MCF 10A (cell line): ENCODE measurements at regions not wholly inside any gene's neighbourhood (a gene's known extent, or its start where the extent isn't known, plus 50 kb on each side); places are given as distances from the start of the nearest gene placed in this dataset.

Source experiments
- BruUV-seq: library from RNA; stranded (reverse); fragments of 400-500 nt; replicated peaks from 2 replicates; lab custom pipeline; 2021; lab: Mats Ljungman, UMichigan
- CTCF ChIA-PET: fragments of 300-600 bp; sonication (Branson Sonifier 250); formaldehyde crosslinking; extraction: SDS; loops from one replicate; lab custom pipeline; 2021; ENCODE audit warnings: antibody characterized with exemption, inconsistent platforms; lab: Yijun Ruan, JAX
- POLR2A ChIA-PET: fragments of 300-600, 350-650 bp; sonication (Branson Sonifier 250); formaldehyde crosslinking; extraction: SDS; loops from one replicate; lab custom pipeline; 2020; ENCODE audit warnings: antibody characterized with exemption, inconsistent platforms; lab: Yijun Ruan, JAX
- DNase-seq: peaks from one replicate; pipeline ENCODE4 v3.0.0-alpha.2; 2018; ENCODE audit not compliant: unreplicated experiment
- H3K27ac Mint-ChIP-seq: one replicate; pipeline ENCODE4 v1.8.0; 2022; ENCODE audit warnings: mild to moderate bottlenecking, low read depth, mixed read lengths; ENCODE audit not compliant: unreplicated experiment
- H3K27me3 Mint-ChIP-seq: one replicate; pipeline ENCODE4 v1.8.0; 2022; ENCODE audit warnings: mixed read lengths; ENCODE audit not compliant: insufficient read depth, unreplicated experiment
- H3K36me3 Mint-ChIP-seq: one replicate; pipeline ENCODE4 v1.8.0; 2022; ENCODE audit warnings: mild to moderate bottlenecking, moderate library complexity, mixed read lengths; ENCODE audit not compliant: insufficient read depth, unreplicated experiment
- H3K4me1 Mint-ChIP-seq: one replicate; pipeline ENCODE4 v1.8.0; 2022; ENCODE audit warnings: mixed read lengths; ENCODE audit not compliant: insufficient read depth, unreplicated experiment
- H3K4me3 Mint-ChIP-seq: one replicate; pipeline ENCODE4 v1.8.0; 2022; ENCODE audit warnings: mild to moderate bottlenecking, moderate library complexity, mixed read lengths; ENCODE audit not compliant: unreplicated experiment
- H3K9me3 Mint-ChIP-seq: one replicate; pipeline ENCODE4 v1.8.0; 2022; ENCODE audit warnings: mixed read lengths; ENCODE audit not compliant: unreplicated experiment
- intact Hi-C: fragments of 100-400 bp; cut with micrococcal nuclease; formaldehyde crosslinking; loops from 2 replicates; pipeline ENCODE4 v1.14.1; 2022
- TF ChIP-seq, protein P1 (sequence below): fragments of 200-600 bp; IDR thresholded peaks from one replicate; pipeline ENCODE4 v1.8.0; 2022; ENCODE audit warnings: antibody characterized with exemption, mild to moderate bottlenecking; ENCODE audit not compliant: unreplicated experiment

DNA sequence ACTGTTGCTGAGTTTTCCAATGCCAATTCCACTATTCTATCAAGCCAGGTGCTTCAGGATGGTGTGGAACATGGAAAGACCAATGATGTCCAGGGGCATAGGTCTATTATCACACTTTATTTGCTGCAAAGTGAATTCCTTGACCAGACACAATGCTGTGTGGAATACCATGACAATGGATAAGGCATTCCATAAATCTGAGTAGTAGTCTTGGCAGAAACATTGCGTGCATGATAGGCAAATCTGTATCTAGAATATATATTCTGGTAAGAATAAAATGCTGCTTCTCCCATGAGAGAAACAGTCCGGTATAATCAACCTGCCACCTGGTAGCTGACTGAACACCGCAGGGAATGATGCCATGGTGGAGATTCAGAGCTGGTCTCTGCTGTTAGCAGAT, 70.0 kb upstream of the ALDH1A3 start:
- H3K9me3 Mint-ChIP-seq = no peaks in the 10 kb centered on the region
- H3K4me1 Mint-ChIP-seq = peaks cover 6% of the 10 kb centered on the region
- BruUV-seq = no TSS peak
- no peak overlapping the region for H3K4me3 Mint-ChIP-seq
- CTCF ChIA-PET = no interaction called here
- no peaks in the 10 kb centered on the region for H3K27me3 Mint-ChIP-seq
- TF ChIP-seq, protein P1, sequence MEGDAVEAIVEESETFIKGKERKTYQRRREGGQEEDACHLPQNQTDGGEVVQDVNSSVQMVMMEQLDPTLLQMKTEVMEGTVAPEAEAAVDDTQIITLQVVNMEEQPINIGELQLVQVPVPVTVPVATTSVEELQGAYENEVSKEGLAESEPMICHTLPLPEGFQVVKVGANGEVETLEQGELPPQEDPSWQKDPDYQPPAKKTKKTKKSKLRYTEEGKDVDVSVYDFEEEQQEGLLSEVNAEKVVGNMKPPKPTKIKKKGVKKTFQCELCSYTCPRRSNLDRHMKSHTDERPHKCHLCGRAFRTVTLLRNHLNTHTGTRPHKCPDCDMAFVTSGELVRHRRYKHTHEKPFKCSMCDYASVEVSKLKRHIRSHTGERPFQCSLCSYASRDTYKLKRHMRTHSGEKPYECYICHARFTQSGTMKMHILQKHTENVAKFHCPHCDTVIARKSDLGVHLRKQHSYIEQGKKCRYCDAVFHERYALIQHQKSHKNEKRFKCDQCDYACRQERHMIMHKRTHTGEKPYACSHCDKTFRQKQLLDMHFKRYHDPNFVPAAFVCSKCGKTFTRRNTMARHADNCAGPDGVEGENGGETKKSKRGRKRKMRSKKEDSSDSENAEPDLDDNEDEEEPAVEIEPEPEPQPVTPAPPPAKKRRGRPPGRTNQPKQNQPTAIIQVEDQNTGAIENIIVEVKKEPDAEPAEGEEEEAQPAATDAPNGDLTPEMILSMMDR = no peak
- no peaks in the 10 kb centered on the region for H3K36me3 Mint-ChIP-seq
- no peak for DNase-seq
- intact Hi-C loops = no loop called here
- no peak overlapping the region for H3K27ac Mint-ChIP-seq
- POLR2A ChIA-PET = no interaction called here

DNA sequence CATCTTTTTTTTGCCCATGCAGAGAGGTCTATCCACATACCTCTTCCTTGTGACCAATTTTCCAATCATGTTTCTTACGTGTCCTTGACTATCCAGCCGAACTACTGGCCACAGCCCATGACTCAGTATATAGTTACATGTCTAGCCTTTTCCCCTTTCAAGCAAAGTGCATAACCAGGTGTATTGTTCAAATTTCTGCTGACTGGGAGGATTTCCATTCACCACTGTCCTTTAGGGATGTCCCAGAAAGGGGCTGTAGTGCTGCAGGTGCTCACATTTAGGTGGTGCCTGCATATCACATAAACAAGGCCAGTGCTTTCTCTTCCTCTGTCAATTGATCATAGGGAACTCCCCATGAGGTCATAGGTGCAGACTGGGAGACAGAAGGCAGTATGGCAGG, 69.4 kb upstream of the ALDH1A3 start:
- no TSS peak for BruUV-seq
- H3K9me3 Mint-ChIP-seq = no peaks in the 10 kb centered on the region
- H3K4me1 Mint-ChIP-seq = peaks cover 6% of the 10 kb centered on the region
- DNase-seq = no peak
- intact Hi-C loops = no loop called here
- H3K27ac Mint-ChIP-seq = no peak overlapping the region
- no peaks in the 10 kb centered on the region for H3K27me3 Mint-ChIP-seq
- POLR2A ChIA-PET = interaction anchor here (0.7 kb wide), 1 partner anchor 16 kb away, joined by 3 read pairs; no protein-coding TSS in a partner anchor
- no peaks in the 10 kb centered on the region for H3K36me3 Mint-ChIP-seq
- H3K4me3 Mint-ChIP-seq = no peak overlapping the region
- CTCF ChIA-PET = interaction anchor here (0.5 kb wide), 1 partner anchor 13 kb away, joined by 3 read pairs; no protein-coding TSS in a partner anchor
- TF ChIP-seq, protein P1 = no peak

DNA sequence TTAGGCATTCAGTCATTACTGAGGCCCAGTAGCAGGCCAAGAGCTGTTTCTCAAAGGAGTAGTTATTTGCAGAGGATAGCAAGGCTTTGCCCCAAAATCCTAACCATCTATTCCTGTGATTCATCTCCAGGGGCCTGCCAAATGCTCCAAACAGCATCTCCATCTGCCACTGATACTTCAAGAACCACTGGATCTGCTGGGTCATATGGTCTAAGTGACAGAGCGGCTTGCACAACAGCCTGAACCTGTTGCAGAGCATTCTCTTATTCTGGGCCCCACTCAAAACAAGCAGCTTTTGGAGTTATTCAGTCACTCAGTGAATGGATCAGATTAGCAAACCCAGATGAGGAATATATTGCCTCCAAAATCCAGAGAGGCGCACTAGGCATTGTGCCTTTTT, 68.8 kb upstream of the ALDH1A3 start:
- BruUV-seq = no TSS peak
- no peak for DNase-seq
- Mint-ChIP-seq H3K4me1 (peaks cover 6% of the 10 kb centered on the region), H3K9me3 (no peaks in the 10 kb centered on the region), H3K27ac (no peak overlapping the region), H3K36me3 (no peaks in the 10 kb centered on the region), H3K27me3 (no peaks in the 10 kb centered on the region), H3K4me3 (no peak overlapping the region)
- POLR2A ChIA-PET = interaction anchor here (0.7 kb wide), 1 partner anchor 16 kb away, joined by 3 read pairs; no protein-coding TSS in a partner anchor
- intact Hi-C loops = no loop called here
- CTCF ChIA-PET = interaction anchor here (0.5 kb wide), 1 partner anchor 237 kb away, joined by 3 read pairs; no protein-coding TSS in a partner anchor
- TF ChIP-seq, protein P1 = no peak

DNA sequence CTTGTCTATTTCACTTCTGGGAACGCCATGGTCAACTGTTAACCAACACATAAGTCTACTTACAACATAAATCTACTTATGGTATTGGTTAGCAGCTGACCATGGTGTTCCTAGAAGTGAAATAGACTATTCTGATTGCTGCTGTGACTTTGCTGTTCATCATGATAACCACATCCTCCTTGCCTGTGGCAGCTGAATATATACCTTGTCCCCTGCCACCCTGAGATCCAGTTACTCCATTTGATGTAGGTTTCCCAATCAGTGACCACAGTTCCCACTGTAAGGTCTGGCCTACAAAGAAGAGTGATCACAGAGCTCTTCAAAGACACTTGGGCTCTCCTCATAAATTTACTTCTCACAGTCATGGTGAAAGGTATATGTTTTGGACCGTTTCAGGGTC, 66.8 kb upstream of the ALDH1A3 start:
- H3K9me3 Mint-ChIP-seq = no peaks in the 10 kb centered on the region
- H3K36me3 Mint-ChIP-seq = no peaks in the 10 kb centered on the region
- TF ChIP-seq, protein P1 = no peak
- no peak overlapping the region for H3K27ac Mint-ChIP-seq
- no TSS peak for BruUV-seq
- no peak for DNase-seq
- peaks cover 6% of the 10 kb centered on the region for H3K4me1 Mint-ChIP-seq
- ChIA-PET POLR2A (interaction anchor here (0.8 kb wide), 1 partner anchor 18 kb away, joined by 3 read pairs; no protein-coding TSS in a partner anchor), CTCF (interaction anchor here (0.5 to 0.7 kb wide), 2 partner anchors 15 to 967 kb away, joined by 3 read pairs; no protein-coding TSS in a partner anchor)
- H3K4me3 Mint-ChIP-seq = no peak overlapping the region
- H3K27me3 Mint-ChIP-seq = no peaks in the 10 kb centered on the region
- intact Hi-C loops = no loop called here
